ENCODE measurements at regions not wholly inside any gene's neighbourhood (a gene's known extent, or its start where the extent isn't known, plus 50 kb on each side); places are given as distances from the start of the nearest gene placed in this dataset.

- TF ChIP-seq SP1 (IDR thresholded peaks at IDR 0.05; ENCODE audit: low read depth) = no peak
- no peak for TF ChIP-seq POLR2A (IDR thresholded peaks at IDR 0.05; ENCODE audit: borderline replicate concordance, extremely low read depth, insufficient read depth, insufficient read length)
- no peak for TF ChIP-seq CTCF (IDR thresholded peaks at IDR 0.05 in 2 of 3, conservative IDR thresholded peaks at IDR 0.05 in 1 of 3; ENCODE audit: borderline replicate concordance in 1 of 3, insufficient read depth in 1 of 3, low read depth in 2 of 3, low read length in 2 of 3)
- no peak for TF ChIP-seq MAX (IDR thresholded peaks at IDR 0.05)
- TF ChIP-seq JUND (IDR thresholded peaks at IDR 0.05) = no peak
- TF ChIP-seq EZH2 (IDR thresholded peaks at IDR 0.05) = no peak
- TF ChIP-seq CEBPB (IDR thresholded peaks at IDR 0.05; ENCODE audit: low read depth) = no peak
- TF ChIP-seq REST (IDR thresholded peaks at IDR 0.05; ENCODE audit: low read depth) = no peak
- TF ChIP-seq SRF (IDR thresholded peaks at IDR 0.05; ENCODE audit: low read depth) = no peak
- no peak for TF ChIP-seq ZNF274 (IDR thresholded peaks at IDR 0.05; ENCODE audit: low read depth, low read length)
- TF ChIP-seq ZFX (IDR thresholded peaks at IDR 0.05) = no peak
- TF ChIP-seq SIN3A (IDR thresholded peaks at IDR 0.05; ENCODE audit: low read depth) = no peak
Measured at GRCh38 chr6:2512802-2513201, 237.9 kb downstream of the MYLK4 start.

Measured in HCT116 (cell line).